ENCODE measurements at regions not wholly inside any gene's neighbourhood (a gene's known extent, or its start where the extent isn't known, plus 50 kb on each side); places are given as distances from the start of the nearest gene placed in this dataset.
"Not testable (repeated sequence)": the region's sequence is repeated elsewhere in the genome, so short reads cannot be mapped to it uniquely, and the experiment has no call there.

- TF ChIP-seq POLR2A (IDR thresholded peaks at IDR 0.05; ENCODE audit: low read depth, low read length); POLR2AphosphoS5 (IDR thresholded peaks at IDR 0.05; ENCODE audit: low read depth, low read length); TAF1 (IDR thresholded peaks at IDR 0.05; ENCODE audit: borderline replicate concordance, low read depth, low read length): not testable (repeated sequence)
Observed at GRCh38 chr16:21514474-21514840, 84.9 kb upstream of the METTL9 start.

Measured in GM12892 (cell line).